GM19023 (cell line): ENCODE measurements at regions not wholly inside any gene's neighbourhood (a gene's known extent, or its start where the extent isn't known, plus 50 kb on each side); places are given as distances from the start of the nearest gene placed in this dataset.
"Not testable (repeated sequence)": the region's sequence is repeated elsewhere in the genome, so short reads cannot be mapped to it uniquely, and the experiment has no call there.

ENCODE experiments used
- ATAC-seq: cut with Tn5 transposase; IDR thresholded peaks from one replicate; pipeline ENCODE4 v1.9.1; 2021; ENCODE audit warnings: mild to moderate bottlenecking, moderate library complexity; ENCODE audit not compliant: unreplicated experiment

GRCh38 chr11:67806183-67806582 is 131.8 kb upstream of the ALDH3B2 start:
- not testable (repeated sequence) for ATAC-seq

GRCh38 chr11:67805253-67806126 is 131.1 kb upstream of the ALDH3B2 start:
- ATAC-seq: peak; percentile 89

GRCh38 chr11:67804435-67805252 is 130.2 kb upstream of the ALDH3B2 start:
- not testable (repeated sequence) for ATAC-seq

DNA sequence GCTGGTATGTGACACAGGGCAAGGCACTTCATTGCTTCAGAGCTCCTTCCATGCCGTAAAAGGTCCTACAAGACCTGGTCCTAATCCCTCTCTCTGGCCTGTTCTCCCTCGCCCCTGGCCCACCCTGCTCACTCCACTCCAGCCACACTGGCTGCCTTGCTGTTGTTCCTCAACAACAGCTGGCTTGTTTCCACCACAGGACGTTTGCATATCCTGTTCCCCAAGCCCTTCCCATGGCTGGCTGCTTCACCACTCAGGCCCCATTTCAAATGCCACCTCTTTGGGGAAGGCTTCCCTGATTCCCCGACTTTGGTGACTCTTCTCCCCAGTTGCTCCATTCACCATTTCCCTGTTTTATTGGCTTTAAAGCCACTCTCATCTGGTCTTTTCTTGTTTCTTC is 129.1 kb upstream of the ALDH3B2 start:
- ATAC-seq: not testable (repeated sequence)

GRCh38 chr11:67803055-67803454 is 128.6 kb upstream of the ALDH3B2 start:
- not testable (repeated sequence) for ATAC-seq

GRCh38 chr11:67802623-67803022 is 128.2 kb upstream of the ALDH3B2 start:
- not testable (repeated sequence) for ATAC-seq

DNA sequence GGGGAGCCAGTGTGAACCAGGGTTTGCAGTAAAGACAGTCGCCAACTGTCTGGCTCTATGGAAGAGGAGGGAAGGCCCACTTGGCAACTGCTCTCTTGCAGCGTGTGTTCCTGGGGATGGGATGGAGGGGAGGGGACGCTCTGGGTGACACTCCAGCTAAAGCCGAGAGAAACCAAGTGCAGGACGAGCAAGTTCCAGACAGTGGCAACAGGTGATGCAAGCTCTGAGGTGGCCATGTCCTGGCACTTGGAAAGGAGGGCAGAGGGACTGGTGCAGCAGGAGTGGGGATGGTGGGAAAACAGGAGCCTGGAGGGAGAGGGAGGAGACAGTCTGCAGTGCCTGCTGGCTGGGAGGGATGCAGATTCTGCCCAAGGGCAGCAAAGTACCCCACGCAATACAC is 127.0 kb upstream of the ALDH3B2 start:
- not testable (repeated sequence) for ATAC-seq

DNA sequence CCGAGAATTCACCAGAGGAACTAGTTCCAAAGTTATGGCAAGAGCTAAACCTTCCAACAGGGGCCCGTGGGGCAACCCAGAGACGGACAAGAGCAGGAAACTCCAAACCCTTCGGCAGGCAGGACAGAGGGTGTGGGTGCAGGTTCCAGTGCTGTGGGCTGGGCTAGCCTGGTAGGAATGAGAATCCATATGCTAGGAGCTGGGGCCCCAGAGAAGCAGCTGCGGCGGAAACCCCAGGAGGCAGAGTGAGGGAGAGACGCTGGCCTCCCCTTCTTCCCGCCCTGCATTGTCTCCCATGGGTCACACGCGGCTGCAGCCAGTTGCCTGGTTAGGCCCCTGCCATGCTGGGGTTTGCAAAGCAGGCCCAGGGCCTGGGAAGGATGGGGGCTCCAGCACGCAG is 126.2 kb upstream of the ALDH3B2 start:
- not testable (repeated sequence) for ATAC-seq

DNA sequence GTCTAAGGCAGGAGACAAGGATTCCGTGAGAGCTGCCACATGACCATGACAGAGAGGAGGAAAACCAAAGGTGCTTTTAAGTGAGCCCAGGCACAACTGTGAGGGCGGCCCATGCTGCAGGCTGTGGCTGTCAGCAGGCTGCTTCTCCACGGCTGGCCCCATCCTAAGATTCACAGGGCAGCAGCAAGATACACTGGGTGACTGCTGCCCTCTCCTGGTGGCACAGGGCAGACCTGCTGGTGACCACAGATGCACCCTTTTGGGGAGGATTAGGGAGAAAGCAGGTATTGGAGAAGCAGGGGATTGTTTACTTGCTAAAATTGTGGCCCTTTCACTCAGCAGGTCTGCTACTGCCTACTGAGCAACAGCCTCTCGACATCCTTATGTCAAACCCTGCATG is 125.4 kb upstream of the ALDH3B2 start:
- ATAC-seq: not testable (repeated sequence)

DNA sequence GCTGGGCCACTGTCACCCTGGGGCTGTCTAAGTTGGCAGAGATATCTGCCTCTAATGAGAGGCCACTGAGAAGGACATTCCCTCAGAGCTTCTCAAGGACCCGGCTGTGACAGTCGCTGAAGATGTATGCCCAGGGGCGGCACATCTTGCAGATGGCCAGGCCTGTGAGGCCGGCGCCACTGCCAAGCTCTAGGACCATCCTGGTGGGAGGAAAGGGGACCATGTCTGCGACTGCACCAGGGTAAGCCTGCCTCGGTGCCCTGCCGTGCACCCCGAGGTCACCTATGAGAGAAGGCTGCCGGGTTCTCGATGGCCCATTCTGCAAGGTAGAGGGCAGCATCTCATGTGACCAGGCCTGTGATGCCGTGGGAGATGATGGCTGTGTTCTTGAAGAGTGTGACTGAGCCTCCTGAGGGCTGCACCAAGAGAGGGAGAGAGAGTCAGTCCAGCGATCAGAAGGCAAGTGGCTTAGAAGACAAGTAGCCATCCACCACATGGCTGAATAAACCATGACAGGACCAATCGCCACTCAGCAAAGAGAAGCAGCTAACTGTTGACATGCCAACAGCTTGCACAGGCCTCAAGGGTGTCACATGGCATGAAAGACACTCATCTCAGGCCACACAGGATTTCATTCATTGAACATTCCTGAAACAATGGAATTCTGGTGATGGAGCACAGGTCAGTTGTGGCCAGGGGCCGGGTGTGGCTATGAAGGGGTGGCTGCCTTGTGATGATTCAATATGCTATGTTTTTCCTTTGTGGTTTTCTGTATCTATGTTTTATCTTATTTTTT is 123.5 kb upstream of the ALDH3B2 start:
- ATAC-seq: not testable (repeated sequence)

GRCh38 chr11:67795746-67796145 is 121.3 kb upstream of the ALDH3B2 start:
- ATAC-seq: no peak

- ATAC-seq: not testable (repeated sequence)
Observed at GRCh38 chr11:67793750-67794149, 119.3 kb upstream of the ALDH3B2 start.

- not testable (repeated sequence) for ATAC-seq
Observed at GRCh38 chr11:67792273-67792990, 118.0 kb upstream of the ALDH3B2 start.

GRCh38 chr11:67791598-67792170 is 117.3 kb upstream of the ALDH3B2 start:
- not testable (repeated sequence) for ATAC-seq

DNA sequence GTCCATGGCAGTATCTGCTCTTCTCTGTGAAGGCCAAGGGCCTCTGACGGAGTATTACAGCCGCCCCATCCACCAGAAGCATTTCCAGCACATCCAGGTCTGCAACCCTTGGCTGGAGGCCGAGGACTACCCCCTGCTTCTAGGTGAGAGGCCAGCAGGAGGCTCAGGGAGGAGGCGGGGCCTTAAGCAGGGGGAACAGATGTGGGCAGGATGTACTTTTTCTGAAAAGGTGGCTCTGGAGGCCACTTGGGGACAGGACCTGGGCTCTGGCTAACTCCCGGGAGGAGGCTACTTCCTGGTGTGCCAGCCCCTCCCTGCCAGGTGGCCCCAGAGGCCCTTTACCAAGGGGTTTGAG is 113.9 kb upstream of the ALDH3B2 start:
- not testable (repeated sequence) for ATAC-seq

DNA sequence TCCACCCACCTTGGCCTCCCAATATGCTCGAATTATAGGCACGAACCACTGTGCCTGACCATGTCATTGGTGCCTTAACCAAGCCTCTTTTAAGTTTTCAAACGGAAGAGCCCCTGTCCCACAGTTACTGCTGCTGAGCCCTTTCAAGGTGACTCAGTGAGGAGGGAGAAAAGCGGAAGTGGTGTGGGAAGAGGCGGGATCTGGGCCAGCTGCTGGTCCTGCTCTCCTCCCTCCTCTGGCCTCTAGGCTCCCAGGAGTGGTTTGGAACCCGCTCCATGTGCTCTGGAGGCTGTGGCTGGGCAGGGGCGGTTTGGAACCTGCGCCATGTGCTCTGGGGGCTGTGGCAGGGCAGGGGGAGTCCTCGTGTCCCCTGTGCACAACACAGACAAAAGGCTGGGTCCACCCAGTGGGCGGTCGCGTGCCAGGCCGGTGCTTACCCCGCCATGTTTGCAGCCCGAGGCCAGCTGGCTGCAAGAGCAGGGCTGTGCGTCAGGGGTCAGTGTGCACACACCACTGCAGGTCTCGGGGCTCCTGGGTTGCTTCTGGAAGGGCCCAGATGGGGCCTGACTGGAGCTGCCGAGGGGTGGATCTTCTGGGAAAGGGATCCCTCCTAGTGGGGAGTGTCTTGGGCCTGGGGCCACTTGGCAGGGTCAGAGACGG is 113.4 kb upstream of the ALDH3B2 start:
- not testable (repeated sequence) for ATAC-seq

DNA sequence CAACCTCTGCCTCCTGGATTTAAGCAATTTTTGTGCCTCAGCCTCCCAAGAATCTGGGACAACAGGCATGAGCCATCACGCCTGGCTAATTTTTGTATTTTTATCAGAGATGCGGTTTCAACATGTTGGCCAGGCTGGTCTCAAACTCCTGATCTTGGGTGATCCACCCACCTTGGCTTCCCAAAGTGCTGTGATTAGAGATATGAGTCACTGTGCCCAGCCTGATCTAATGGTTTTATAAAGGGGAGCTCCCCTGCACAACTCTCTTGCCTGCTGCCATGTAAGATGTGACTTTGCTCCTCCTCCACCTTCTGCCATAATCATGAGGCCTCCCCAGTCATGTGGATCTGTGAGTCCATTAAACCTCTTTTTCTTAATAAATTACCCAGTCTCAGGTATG is 107.5 kb upstream of the ALDH3B2 start:
- ATAC-seq: not testable (repeated sequence)

GRCh38 chr11:67781506-67781905 is 107.1 kb upstream of the ALDH3B2 start:
- ATAC-seq: not testable (repeated sequence)

DNA sequence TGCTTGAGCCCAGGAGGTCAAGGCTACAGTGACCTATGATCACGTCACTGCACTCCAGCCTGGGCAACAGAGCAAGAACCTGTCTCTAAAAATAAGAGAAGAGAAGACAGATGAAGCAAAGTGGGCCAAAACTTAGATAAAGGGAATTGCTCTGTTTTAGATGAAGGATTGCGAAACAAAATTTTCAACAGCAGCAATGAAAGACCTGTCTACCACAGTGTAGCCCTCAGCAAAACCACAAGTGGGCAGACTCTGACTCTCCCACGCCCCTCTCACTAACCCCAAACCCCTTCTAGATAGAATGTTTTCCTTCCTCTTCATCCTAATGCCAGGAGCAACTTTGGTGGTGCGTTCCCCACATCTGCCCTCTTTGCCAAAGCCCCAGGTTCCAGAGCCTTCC is 105.6 kb upstream of the ALDH3B2 start:
- no peak for ATAC-seq
